WTC11 (cell line): ENCODE measurements at regions not wholly inside any gene's neighbourhood (a gene's known extent, or its start where the extent isn't known, plus 50 kb on each side); places are given as distances from the start of the nearest gene placed in this dataset.

ENCODE experiments used
- ATAC-seq: fragments of 200-7000 bp; cut with Tn5 transposase; 2 replicates; pipeline ENCODE4 v1.10.0; 2021; ENCODE audit warnings: mild to moderate bottlenecking, moderate library complexity
- CTCF ChIA-PET: fragments of 300-600 bp; sonication (Branson Sonifier 250); formaldehyde crosslinking; loops from one replicate; lab custom pipeline; 2021; ENCODE audit warnings: antibody characterized with exemption; lab: Charles Lee
- POLR2A ChIA-PET: fragments of 350-600 bp; sonication (Branson Sonifier 250); formaldehyde crosslinking; loops from one replicate; lab custom pipeline; 2021; ENCODE audit warnings: antibody characterized with exemption; lab: Charles Lee
- DNase-seq: peaks from one replicate; pipeline ENCODE4 v3.0.0; 2021; ENCODE audit warnings: low spot score
- H3K27ac Mint-ChIP-seq: 2 replicates; pipeline ENCODE4 v1.8.0; 2021; ENCODE audit warnings: mixed read lengths
- H3K27me3 Mint-ChIP-seq: 2 replicates; pipeline ENCODE4 v1.8.0; 2021; ENCODE audit warnings: low read depth, mild to moderate bottlenecking, moderate library complexity, mixed read lengths
- H3K36me3 Mint-ChIP-seq: 2 replicates; pipeline ENCODE4 v1.8.0; 2021; ENCODE audit warnings: mixed read lengths
- H3K4me1 Mint-ChIP-seq: 2 replicates; pipeline ENCODE4 v1.8.0; 2022; ENCODE audit warnings: mixed read lengths
- H3K4me3 Mint-ChIP-seq: 2 replicates; pipeline ENCODE4 v1.8.0; 2021; ENCODE audit warnings: mild to moderate bottlenecking, moderate library complexity, mixed read lengths
- H3K9me3 Mint-ChIP-seq: 2 replicates; pipeline ENCODE4 v1.8.0; 2021; ENCODE audit warnings: mixed read lengths
- ATF2 ChIP-seq: sonication (generic); formaldehyde crosslinking; IDR thresholded peaks from 2 replicates; pipeline ENCODE4 v1.8.1; 2022; ENCODE audit warnings: low read depth, missing genetic modification reagents, borderline replicate concordance
- ATF3 ChIP-seq: sonication (generic); formaldehyde crosslinking; conservative IDR thresholded peaks from 2 replicates; pipeline ENCODE4 v1.8.1; 2022; ENCODE audit warnings: mild to moderate bottlenecking, missing genetic modification reagents
- CBFB ChIP-seq: sonication (generic); formaldehyde crosslinking; IDR thresholded peaks from 2 replicates; pipeline ENCODE4 v1.8.1; 2022; ENCODE audit warnings: mild to moderate bottlenecking, low read depth, missing genetic modification reagents
- CREM ChIP-seq: sonication (generic); formaldehyde crosslinking; IDR thresholded peaks from 2 replicates; pipeline ENCODE4 v1.8.1; 2022; ENCODE audit warnings: mild to moderate bottlenecking, missing genetic modification reagents, moderate library complexity
- E2F5 ChIP-seq: sonication (generic); formaldehyde crosslinking; IDR thresholded peaks from 2 replicates; pipeline ENCODE4 v1.8.1; 2022; ENCODE audit warnings: mild to moderate bottlenecking, moderate library complexity, missing genetic modification reagents
- FOXP4 ChIP-seq: sonication (generic); formaldehyde crosslinking; IDR thresholded peaks from 2 replicates; pipeline ENCODE4 v1.8.0; 2022; ENCODE audit warnings: mild to moderate bottlenecking, missing genetic modification reagents
- GABPB1 ChIP-seq: sonication (generic); formaldehyde crosslinking; IDR thresholded peaks from 2 replicates; pipeline ENCODE4 v1.8.1; 2023; ENCODE audit warnings: mild to moderate bottlenecking, missing genetic modification reagents
- GTF2I ChIP-seq: fragments of 250-450 bp; sonication (Bioruptor Pico); conservative IDR thresholded peaks from 2 replicates; pipeline ENCODE4 v1.4.0; 2021; ENCODE audit warnings: mild to moderate bottlenecking
- IRF1 ChIP-seq: sonication (generic); formaldehyde crosslinking; IDR thresholded peaks from 2 replicates; pipeline ENCODE4 v1.8.0; 2023; ENCODE audit warnings: missing genetic modification reagents
- PRDM15 ChIP-seq: sonication (generic); formaldehyde crosslinking; IDR thresholded peaks from 2 replicates; pipeline ENCODE4 v1.8.0; 2022; ENCODE audit warnings: missing genetic modification reagents
- PREB ChIP-seq: sonication (generic); formaldehyde crosslinking; IDR thresholded peaks from 2 replicates; pipeline ENCODE4 v1.8.1; 2022; ENCODE audit warnings: mild to moderate bottlenecking, missing genetic modification reagents, moderate library complexity, borderline replicate concordance
- RORB ChIP-seq: fragments of 250-450 bp; sonication (Bioruptor Pico); IDR thresholded peaks from 2 replicates; pipeline ENCODE4 v1.9.0; 2021; ENCODE audit warnings: mild to moderate bottlenecking
- TEAD4 ChIP-seq: sonication (generic); formaldehyde crosslinking; IDR thresholded peaks from 2 replicates; pipeline ENCODE4 v1.8.0; 2022; ENCODE audit warnings: mild to moderate bottlenecking, missing genetic modification reagents
- ZNF263 ChIP-seq: sonication (generic); formaldehyde crosslinking; IDR thresholded peaks from 2 replicates; pipeline ENCODE4 v1.8.1; 2022; ENCODE audit warnings: low read depth, mild to moderate bottlenecking, moderate library complexity, missing genetic modification reagents
- ZNF425 ChIP-seq: fragments of 250-450 bp; sonication (Bioruptor Pico); conservative IDR thresholded peaks from 2 replicates; pipeline ENCODE4 v1.9.0; 2021; ENCODE audit warnings: mild to moderate bottlenecking
- ZNF532 ChIP-seq: fragments of 250-450 bp; sonication (Bioruptor Pico); IDR thresholded peaks from 2 replicates; pipeline ENCODE4 v1.9.0; 2021; ENCODE audit warnings: mild to moderate bottlenecking, borderline replicate concordance
- ZSCAN18 ChIP-seq: fragments of 250-450 bp; sonication (Bioruptor Pico); IDR thresholded peaks from 2 replicates; pipeline ENCODE4 v2.1.2; 2022; ENCODE audit warnings: mild to moderate bottlenecking, moderate library complexity

- H3K4me1 Mint-ChIP-seq, result peaks cover 25% of the 10 kb centered on the region
- no peak for TF ChIP-seq GTF2I (CRISPR knock-in tag)
- TF ChIP-seq ZNF263 (CRISPR knock-in tag), result no peak
- TF ChIP-seq E2F5 (CRISPR knock-in tag), result no peak
- no peak for TF ChIP-seq RORB
- TF ChIP-seq ZNF425 (CRISPR knock-in tag), result no peak
- no peak for TF ChIP-seq ZSCAN18 (CRISPR knock-in tag)
- no peak for TF ChIP-seq ZNF532 (CRISPR knock-in tag)
- no peak for TF ChIP-seq FOXP4
- no peak for TF ChIP-seq GABPB1 (CRISPR knock-in tag)
- TF ChIP-seq PREB (CRISPR knock-in tag), result no peak
- TF ChIP-seq CREM, result no peak
- H3K4me3 Mint-ChIP-seq, result no peak overlapping the region
- H3K27ac Mint-ChIP-seq, result no peak overlapping the region
- ChIA-PET POLR2A (no interaction called here), CTCF (no interaction called here)
- H3K9me3 Mint-ChIP-seq, result no peaks in the 10 kb centered on the region
- no peaks in the 10 kb centered on the region for H3K36me3 Mint-ChIP-seq
- DNase-seq (no peak), ATAC-seq (no peak)
- H3K27me3 Mint-ChIP-seq, result no peaks in the 10 kb centered on the region
Measured at GRCh38 chr18:56306797-56307196, 331.6 kb downstream of the TXNL1 start.

GRCh38 chr18:56305583-56305982 lies 332.8 kb downstream of the TXNL1 start:
- H3K9me3 Mint-ChIP-seq, result no peaks in the 10 kb centered on the region
- POLR2A ChIA-PET, result no interaction called here
- no peaks in the 10 kb centered on the region for H3K36me3 Mint-ChIP-seq
- no peak for TF ChIP-seq PRDM15
- no peak for TF ChIP-seq TEAD4 (CRISPR knock-in tag)
- no peak for TF ChIP-seq IRF1 (CRISPR knock-in tag)
- TF ChIP-seq ATF2 (CRISPR knock-in tag), result no peak
- TF ChIP-seq CBFB, result no peak
- TF ChIP-seq ATF3, result no peak

More at GRCh38 chr18:56305583-56305982, 332.8 kb downstream of the TXNL1 start:
- CTCF ChIA-PET, result no interaction called here
- ATAC-seq (no peak), DNase-seq (no peak)
- Mint-ChIP-seq H3K27me3 (no peaks in the 10 kb centered on the region), H3K4me1 (peaks cover 25% of the 10 kb centered on the region), H3K4me3 (no peak overlapping the region), H3K27ac (no peak overlapping the region)
